D341Med (cell line): ENCODE measurements at regions not wholly inside any gene's neighbourhood (a gene's known extent, or its start where the extent isn't known, plus 50 kb on each side); places are given as distances from the start of the nearest gene placed in this dataset.

Experiments used
- DNase-seq: peaks from one replicate; pipeline ENCODE4 v3.0.0; 2012; ENCODE audit warnings: low spot score

DNA sequence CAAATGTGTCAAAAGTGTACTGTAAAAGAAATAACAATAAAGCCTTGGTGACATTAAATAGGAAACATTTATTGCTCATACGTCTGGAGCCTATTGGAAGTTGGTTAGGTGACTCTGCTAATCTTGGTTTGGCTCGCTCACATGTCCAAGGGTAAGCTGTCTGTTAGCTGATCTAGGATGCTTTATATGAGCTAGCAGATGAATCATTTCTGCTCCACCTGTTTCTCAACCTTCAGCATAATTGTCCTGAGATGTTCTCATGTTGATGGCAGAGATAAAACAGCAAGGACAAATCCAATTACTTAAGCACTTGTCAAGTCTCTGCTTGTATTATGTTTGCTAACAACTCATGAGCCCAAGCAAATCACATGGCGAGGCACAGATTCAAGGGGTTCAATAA is 56.0 kb upstream of the CD53 start:
- DNase-seq = no peak

DNA sequence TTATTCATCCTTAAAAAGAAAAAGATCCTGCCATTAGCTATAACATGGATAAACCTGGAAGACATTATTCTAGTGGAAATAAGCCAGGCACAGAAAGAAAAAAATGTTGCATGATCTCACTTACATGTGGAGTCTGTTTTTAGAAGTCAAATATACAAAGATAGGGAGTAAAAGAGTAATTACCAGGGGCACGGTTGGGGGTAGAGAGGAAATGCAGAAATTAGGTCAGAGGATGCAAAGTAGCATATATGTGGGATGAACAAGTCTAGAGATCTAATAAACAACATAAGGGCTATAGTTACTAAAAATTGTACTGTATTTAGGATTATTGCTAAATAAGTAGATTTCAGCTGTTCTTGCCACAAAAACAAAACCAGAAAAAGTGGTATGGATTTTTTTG is 61.4 kb upstream of the CD53 start:
- no peak for DNase-seq

DNA sequence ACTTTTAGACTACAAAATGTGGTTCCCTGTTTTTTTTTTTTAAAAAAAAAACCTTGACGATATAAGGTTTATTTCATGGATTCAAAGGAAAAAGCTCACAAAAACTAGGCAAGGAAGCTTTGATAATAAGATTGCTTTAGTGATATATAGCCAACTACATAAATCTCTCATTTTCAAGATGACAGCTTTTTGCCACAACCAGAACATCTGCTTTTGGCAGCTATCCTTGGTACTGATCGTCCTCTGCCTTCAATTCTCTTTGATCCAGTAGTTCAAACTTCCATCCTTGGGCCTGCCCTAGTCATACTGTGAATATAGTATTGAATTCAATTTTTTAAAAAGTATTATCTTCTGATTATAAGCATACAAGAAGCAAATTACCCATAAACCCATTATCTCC is 72.9 kb upstream of the CD53 start:
- DNase-seq = no peak

- no peak for DNase-seq
Measured at GRCh38 chr1:110798691-110799256, 74.2 kb upstream of the CD53 start.

DNA sequence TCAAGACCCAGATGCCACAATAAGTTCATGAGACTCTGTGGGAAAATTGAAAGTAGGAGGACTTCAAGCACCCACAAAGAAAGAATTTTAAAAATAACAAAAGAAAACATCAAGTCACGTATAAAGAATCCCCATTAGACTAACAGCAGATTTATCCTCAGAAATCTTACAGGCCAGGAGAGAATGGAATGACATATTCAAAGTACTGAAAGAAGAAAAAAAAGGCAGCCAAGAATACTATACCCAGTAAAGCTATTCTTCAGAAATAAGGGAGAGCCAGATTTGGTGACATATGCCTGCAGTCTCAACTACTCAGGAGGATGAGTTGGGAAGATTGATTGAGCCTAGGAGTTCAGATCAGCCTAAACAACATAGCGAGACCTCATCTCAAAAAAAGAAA is 84.3 kb upstream of the CD53 start:
- DNase-seq = no peak

GRCh38 chr1:110787328-110788071 is 85.4 kb upstream of the CD53 start:
- DNase-seq = no peak

- no peak for DNase-seq
Measured at GRCh38 chr1:110786802-110787327, 86.1 kb upstream of the CD53 start.

GRCh38 chr1:110785612-110786011 is 87.3 kb upstream of the CD53 start:
- DNase-seq = no peak

GRCh38 chr1:110785055-110785454 is 87.9 kb upstream of the CD53 start:
- no peak for DNase-seq

GRCh38 chr1:110783292-110783918 is 89.5 kb upstream of the CD53 start:
- peak; percentile 68 for DNase-seq

DNA sequence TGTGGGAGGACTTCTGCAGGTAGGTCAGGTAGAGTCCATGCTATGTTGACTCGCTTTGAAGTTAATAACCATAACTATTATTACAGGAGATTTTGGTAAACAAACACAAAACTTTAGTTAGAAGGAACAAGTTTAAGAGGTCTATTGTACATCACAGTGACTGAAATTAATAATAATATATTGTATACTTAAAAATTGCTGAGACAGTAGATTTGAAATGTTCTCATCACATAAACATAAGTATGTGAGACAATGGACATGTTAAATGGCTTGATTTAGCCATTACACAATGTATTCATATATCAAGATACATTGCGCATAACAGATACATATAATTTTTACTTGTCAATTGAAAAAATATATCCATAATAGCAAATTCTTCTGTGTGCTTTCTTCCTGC is 91.4 kb upstream of the CD53 start:
- no peak for DNase-seq

GRCh38 chr1:110780600-110781484 is 92.1 kb upstream of the CD53 start:
- DNase-seq = peak; percentile 79

DNA sequence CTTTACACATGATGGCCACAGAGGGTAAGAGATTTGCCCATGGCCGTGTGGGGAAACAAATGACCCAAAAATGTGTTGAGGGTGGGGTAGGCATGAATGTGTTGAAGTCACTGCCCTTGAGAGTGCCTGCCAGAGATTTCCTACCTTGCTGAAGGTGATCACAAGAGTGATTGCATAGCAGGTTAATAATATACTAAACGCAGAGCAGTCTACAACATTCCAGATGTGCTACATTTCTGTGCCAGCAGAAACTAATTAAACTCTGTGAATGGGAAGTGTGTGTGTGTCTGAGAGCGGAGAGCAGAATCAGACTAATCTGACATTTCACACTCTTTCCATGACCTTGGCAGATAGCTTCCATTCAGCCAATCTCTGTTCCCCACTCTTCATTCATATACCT is 93.3 kb upstream of the CD53 start:
- DNase-seq = no peak

DNA sequence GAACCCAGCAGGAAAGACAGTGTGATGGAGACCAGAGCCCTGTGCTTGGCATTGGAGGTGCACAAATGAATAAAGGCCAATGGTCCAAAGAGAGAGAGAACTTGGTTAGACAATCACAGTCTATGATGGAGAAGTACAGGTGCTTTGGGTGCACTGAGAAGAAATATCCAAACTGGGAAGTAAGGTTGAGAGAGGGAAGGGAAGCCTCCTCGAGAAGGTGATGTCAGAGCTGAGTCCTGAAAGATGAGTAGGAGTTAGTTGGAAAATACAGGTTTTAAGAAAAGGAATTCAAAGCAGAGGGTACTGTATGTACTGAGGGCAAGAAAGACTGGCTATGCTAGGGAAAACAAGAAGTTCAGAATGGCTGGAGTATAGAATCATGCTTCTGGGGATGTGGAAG is 94.1 kb upstream of the CD53 start:
- no peak for DNase-seq

DNA sequence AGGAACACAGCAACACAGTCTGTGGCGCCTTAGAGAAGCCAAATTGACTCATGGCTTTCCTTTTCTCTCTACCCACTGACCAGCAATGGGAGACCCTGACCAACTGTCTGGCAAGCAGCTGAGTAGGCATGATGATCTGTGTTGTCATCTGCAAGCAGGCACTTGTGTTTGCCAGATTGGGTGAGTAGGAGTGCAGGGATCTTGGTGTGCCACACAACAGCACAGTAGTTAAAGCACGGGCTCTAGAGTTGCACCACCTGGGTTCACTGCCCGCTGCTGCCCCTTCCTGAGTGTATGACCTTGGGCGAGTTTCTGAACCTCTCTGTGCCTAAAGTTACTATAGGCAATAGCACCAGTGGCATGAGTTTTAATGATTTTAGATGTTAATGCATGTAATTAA is 95.7 kb upstream of the CD53 start:
- DNase-seq = no peak

DNA sequence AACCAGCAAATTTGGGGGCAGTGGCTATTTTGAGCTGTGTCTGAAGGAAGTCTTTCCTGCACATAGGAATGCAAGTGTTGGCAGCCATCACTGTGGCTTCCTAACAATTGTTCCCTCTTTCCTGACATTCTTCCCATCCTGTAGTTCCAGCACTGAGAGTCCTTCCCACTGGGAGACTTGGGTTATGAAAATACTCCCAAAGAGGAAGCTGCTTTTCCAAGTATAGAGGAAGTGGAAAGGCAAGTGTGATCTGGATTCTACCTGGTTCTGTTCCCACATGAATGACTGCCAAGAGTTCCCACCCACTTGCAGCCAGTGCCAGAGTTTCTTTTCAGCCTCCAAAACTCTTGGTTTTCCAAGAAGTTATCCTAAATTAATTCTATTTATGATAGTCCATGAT is 98.5 kb upstream of the CD53 start:
- no peak for DNase-seq

GRCh38 chr1:110773813-110774212 is 99.1 kb upstream of the KCNA3 start:
- DNase-seq = no peak

DNA sequence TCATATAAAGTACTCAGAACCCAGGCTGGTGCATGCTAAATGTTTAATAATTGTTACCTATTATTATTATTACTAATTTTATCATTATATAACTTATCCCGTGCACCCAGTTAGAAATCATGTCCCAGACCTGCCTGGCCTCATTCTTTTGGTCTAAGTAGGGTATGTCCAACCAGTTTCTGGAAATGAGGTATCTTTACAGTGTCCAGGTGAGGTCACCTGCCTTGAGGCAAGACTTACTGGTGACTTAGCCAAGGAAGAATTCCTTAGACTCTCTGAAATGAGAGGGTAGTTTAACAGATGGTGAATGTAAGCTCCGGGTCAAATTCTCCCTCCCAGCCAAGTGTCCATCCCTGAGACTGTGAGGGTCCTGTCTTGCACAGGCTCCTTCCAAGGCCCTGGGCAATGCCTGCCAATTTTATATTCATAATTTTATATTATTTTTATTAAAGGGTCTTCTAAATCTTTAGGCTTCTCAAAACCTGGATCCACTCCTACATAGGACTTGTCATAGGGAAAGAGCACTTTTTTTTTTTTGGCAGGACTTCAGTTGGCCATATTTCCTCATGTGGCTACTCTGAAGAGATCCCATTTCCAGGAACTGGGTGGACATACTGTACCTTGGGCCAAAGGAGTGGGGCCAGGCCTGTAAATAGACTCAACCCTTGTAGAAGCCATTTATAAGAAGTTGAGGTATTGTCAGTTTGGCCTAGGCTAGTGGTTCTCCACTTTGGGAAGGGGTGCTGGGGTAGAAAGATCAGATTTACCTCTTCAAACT is 96.7 kb upstream of the KCNA3 start:
- no peak for DNase-seq

DNA sequence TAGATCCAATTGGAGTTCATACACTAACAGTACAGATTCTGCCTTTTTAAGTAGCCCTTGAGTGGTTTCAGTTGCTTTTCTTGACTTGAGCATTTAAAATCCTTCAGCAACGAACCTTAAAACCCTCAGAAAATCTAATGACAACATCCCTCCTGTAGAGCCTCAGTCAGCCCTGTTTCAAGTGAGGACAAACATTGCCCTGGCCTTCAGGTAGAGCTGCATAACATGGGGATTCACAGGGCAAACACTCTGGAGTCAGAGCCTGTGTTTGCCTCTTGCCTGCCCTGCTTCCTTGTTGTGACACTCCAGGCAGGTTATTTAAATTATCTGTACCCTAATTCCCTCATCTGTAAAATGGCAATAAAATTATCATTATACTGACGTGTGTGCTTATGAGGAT is 96.1 kb upstream of the KCNA3 start:
- DNase-seq = no peak

GRCh38 chr1:110768605-110769004 is 93.9 kb upstream of the KCNA3 start:
- no peak for DNase-seq

DNA sequence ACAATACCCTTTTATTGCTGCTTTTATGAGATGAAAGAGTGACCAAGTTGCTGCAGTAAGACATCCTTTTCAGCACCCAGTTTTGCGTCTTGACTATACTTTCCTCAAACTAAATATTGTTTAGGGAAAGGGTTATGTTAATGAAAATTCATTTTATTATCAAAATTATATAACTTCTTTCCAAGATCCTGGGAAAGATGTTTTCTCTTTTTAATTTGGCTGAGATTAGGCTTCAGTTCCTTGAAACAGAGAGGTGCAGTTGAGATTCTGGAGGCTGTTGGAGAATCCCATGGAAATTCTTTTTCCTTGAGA is 91.6 kb upstream of the KCNA3 start:
- no peak for DNase-seq
